K562 (cell line): ENCODE measurements at regions not wholly inside any gene's neighbourhood (a gene's known extent, or its start where the extent isn't known, plus 50 kb on each side); places are given as distances from the start of the nearest gene placed in this dataset.

Experiments
- ATAC-seq: fragments of 200-7000 bp; cut with Tn5 transposase; 3 replicates; pipeline ENCODE4 v1.9.1; 2020; ENCODE audit warnings: moderate library complexity
- BruUV-seq: library from RNA; stranded (reverse); fragments of 400-500 nt; replicated peaks from 2 replicates; lab custom pipeline; 2021; lab: Mats Ljungman, UMichigan
- CTCF ChIA-PET: fragments of 300-600 bp; formaldehyde crosslinking; extraction: SDS; loops from one replicate; lab custom pipeline; 2021; ENCODE audit warnings: low intra/inter-chr PET ratio; lab: Yijun Ruan, JAX
- POLR2A ChIA-PET: fragments of 300-600, 350-650 bp; sonication (Branson Sonifier 250); formaldehyde crosslinking; extraction: SDS; loops from one replicate; lab custom pipeline; 2021; ENCODE audit warnings: antibody characterized with exemption, inconsistent platforms; lab: Yijun Ruan, JAX
- DNase-seq, 4 experiments: peaks; one replicate each; pipeline versions ENCODE4 v3.0.0 to v3.0.0-alpha.2; 2011 to 2018; ENCODE audit warnings: low spot score in 3 of 4, mixed read lengths in 3 of 4; ENCODE audit errors: extremely low read depth in 1 of 4
- FAIRE-seq: peaks from 2 replicates; lab custom pipeline; 2011; peaks lifted over from hg19 to GRCh38; lab: Jason Lieb, UNC
- H2AFZ ChIP-seq: 2 replicates; pipeline ENCODE4 v1.6.0; 2011; ENCODE audit warnings: low read depth, low read length, control low read depth, inconsistent platforms
- H3K27ac ChIP-seq: fragments of 200-600 bp; 3 replicates; pipeline ENCODE4 v1.8.0; 2011; ENCODE audit warnings: low read depth, mild to moderate bottlenecking, control low read depth, inconsistent platforms, low read length, moderate library complexity, mixed read lengths; ENCODE audit errors: extremely low read depth
- H3K27me3 ChIP-seq, 2 experiments: fragments of 300-600 bp in 1 of 2; 2 replicates in 1 of 2; 3 replicates in 1 of 2; pipeline versions ENCODE4 v1.6.0 to v1.8.0; 2011; ENCODE audit warnings: inconsistent platforms in 2 of 2, low read length in 2 of 2, mild to moderate bottlenecking in 1 of 2, mixed read lengths in 1 of 2, moderate library complexity in 1 of 2; ENCODE audit not compliant: control insufficient read depth in 2 of 2, insufficient read depth in 2 of 2
- H3K36me3 ChIP-seq: fragments of 300-600 bp; 3 replicates; pipeline ENCODE4 v1.8.0; 2011; ENCODE audit warnings: mild to moderate bottlenecking, low read length, inconsistent platforms; ENCODE audit not compliant: control insufficient read depth, insufficient read depth
- H3K4me1 ChIP-seq, 2 experiments: fragments of 200-600 bp in 1 of 2; replicated peaks in 1 of 2; 2 replicates in 1 of 2; 3 replicates in 1 of 2; pipeline versions ENCODE4 v1.5.1 to v1.8.0; 2011; ENCODE audit warnings: inconsistent platforms in 2 of 2, low read length in 2 of 2, mild to moderate bottlenecking in 1 of 2, mixed read lengths in 1 of 2, moderate library complexity in 1 of 2; ENCODE audit not compliant: control insufficient read depth in 2 of 2, insufficient read depth in 2 of 2
- H3K4me2 ChIP-seq: 2 replicates; pipeline ENCODE4 v1.6.1; 2011; ENCODE audit warnings: low read length, control low read depth, inconsistent platforms, mixed read lengths; ENCODE audit not compliant: insufficient read depth
- H3K4me3 ChIP-seq: fragments of 200-600 bp; sonication (generic), shearing (Covaris generic); 2 replicates; pipeline ENCODE4 v1.5.1; 2016; ENCODE audit warnings: control low read depth, inconsistent platforms
- H3K79me2 ChIP-seq: fragments of 200-600 bp; 3 replicates; pipeline ENCODE4 v1.8.0; 2011; ENCODE audit warnings: low read length, inconsistent platforms; ENCODE audit not compliant: control insufficient read depth, insufficient read depth
- H3K9ac ChIP-seq, 2 experiments: 2 replicates each; pipeline versions ENCODE4 v1.6.0 to v1.6.1; 2011; ENCODE audit warnings: low read depth in 2 of 2, low read length in 2 of 2, control low read depth in 1 of 2, inconsistent platforms in 1 of 2, mild to moderate bottlenecking in 1 of 2, mixed read lengths in 1 of 2; ENCODE audit not compliant: insufficient read depth in 1 of 2
- H3K9me1 ChIP-seq: one replicate; pipeline ENCODE4 v1.6.0; 2011; ENCODE audit warnings: inconsistent platforms, mild to moderate bottlenecking, low read length, moderate library complexity; ENCODE audit not compliant: control insufficient read depth, insufficient read depth
- H3K9me3 ChIP-seq: replicated peaks from 2 replicates; pipeline ENCODE4 v1.5.1; 2011; ENCODE audit warnings: low read depth, low read length, inconsistent platforms; ENCODE audit not compliant: control insufficient read depth, insufficient read depth
- H4K20me1 ChIP-seq: replicated peaks from 2 replicates; pipeline ENCODE4 v1.6.1; 2011; ENCODE audit warnings: low read length, inconsistent platforms, mixed read lengths; ENCODE audit not compliant: control insufficient read depth, insufficient read depth
- CGGBP1 ChIP-seq: fragments of 250-450 bp; sonication (Bioruptor Pico); IDR thresholded peaks from 2 replicates; pipeline ENCODE4 v1.9.0; 2021; ENCODE audit warnings: mild to moderate bottlenecking
- CHD4 ChIP-seq: fragments of 200-600 bp; sonication (generic); IDR thresholded peaks from 3 replicates; pipeline ENCODE4 v1.6.1; 2012; ENCODE audit warnings: low read depth, mild to moderate bottlenecking, mixed read lengths, low read length, inconsistent platforms; ENCODE audit not compliant: insufficient read depth, insufficient replicate concordance, poor library complexity, severe bottlenecking
- COPS2 ChIP-seq: fragments of 450-650 bp; conservative IDR thresholded peaks from 2 replicates; pipeline ENCODE4 v1.6.1; 2016; ENCODE audit warnings: mild to moderate bottlenecking, moderate library complexity
- CREBBP ChIP-seq: IDR thresholded peaks from one replicate; pipeline ENCODE4 v1.6.1; 2012; ENCODE audit warnings: low read depth, mild to moderate bottlenecking, control low read depth, inconsistent platforms, low read length
- FUS ChIP-seq: fragments of 200-400 bp; formaldehyde crosslinking; optimal IDR thresholded peaks from 2 replicates; pipeline ENCODE3; 2017; ENCODE audit warnings: low read depth, low read length
- HMGN3 ChIP-seq: IDR thresholded peaks from 2 replicates; pipeline ENCODE4 v1.6.1; 2011; ENCODE audit warnings: borderline replicate concordance, low read depth, mild to moderate bottlenecking, mixed read lengths, low read length; ENCODE audit not compliant: insufficient read length; ENCODE audit errors: extremely low read depth
- HNRNPUL1 ChIP-seq: fragments of 200-400 bp; formaldehyde crosslinking; IDR thresholded peaks from 2 replicates; pipeline ENCODE4 v1.6.1; 2017; ENCODE audit warnings: low read length
- KAT7 ChIP-seq: sonication (generic); formaldehyde crosslinking; IDR thresholded peaks from 2 replicates; pipeline ENCODE4 v1.8.0; 2022; ENCODE audit warnings: missing genetic modification reagents, mild to moderate bottlenecking, borderline replicate concordance
- MTA1 ChIP-seq: fragments of 450-650 bp; IDR thresholded peaks from 2 replicates; pipeline ENCODE4 v1.6.1; 2017; ENCODE audit warnings: borderline replicate concordance
- NBN ChIP-seq: fragments of 450-650 bp; IDR thresholded peaks from 2 replicates; pipeline ENCODE4 v1.6.1; 2016; ENCODE audit warnings: low read depth, mild to moderate bottlenecking
- NONO ChIP-seq, 2 experiments: fragments of 200-400 bp in 1 of 2; fragments of 450-650 bp in 1 of 2; formaldehyde crosslinking in 1 of 2; IDR thresholded peaks; 2 replicates each; pipeline ENCODE4 v1.6.1; 2017; ENCODE audit warnings: low read depth in 2 of 2, mild to moderate bottlenecking in 2 of 2, moderate library complexity in 2 of 2, low read length in 1 of 2
- NR1H2 ChIP-seq: sonication (generic); formaldehyde crosslinking; IDR thresholded peaks from 2 replicates; pipeline ENCODE4 v1.4.0; 2020; ENCODE audit warnings: mild to moderate bottlenecking, missing genetic modification reagents
- SMAD2 ChIP-seq: fragments of 150-350 bp; IDR thresholded peaks from 2 replicates; pipeline ENCODE4 v1.6.1; 2014; ENCODE audit warnings: low read depth, mild to moderate bottlenecking, low read length
- SMARCE1 ChIP-seq: fragments of 450-650 bp; IDR thresholded peaks from 2 replicates; pipeline ENCODE4 v1.7.1; 2016; ENCODE audit warnings: mild to moderate bottlenecking
- WHSC1 ChIP-seq: IDR thresholded peaks from one replicate; pipeline ENCODE4 v1.6.1; 2012; ENCODE audit warnings: low read length, control low read depth, inconsistent platforms
- XRCC3 ChIP-seq: fragments of 450-650 bp; IDR thresholded peaks from 2 replicates; pipeline ENCODE4 v1.6.1; 2017; ENCODE audit warnings: mild to moderate bottlenecking, moderate library complexity
- ZEB2 ChIP-seq: fragments of 450-650 bp; IDR thresholded peaks from 2 replicates; pipeline ENCODE4 v1.6.1; 2016
- WGBS: fragments of 100-300 bp; shearing (Covaris generic); methylation state at CpG from one replicate; pipeline ENCODE4 v1.1.6; 2016; ENCODE audit warnings: low coverage, mixed read lengths; ENCODE audit not compliant: insufficient coverage; ENCODE audit errors: missing lambda C conversion rate; 5-methylcytosine and 5-hydroxymethylcytosine counted together
- in situ Hi-C: fragments of 300-500 bp; cut with MboI; formaldehyde crosslinking; loops from 4 replicates; pipeline ENCODE4 v1.15.0; 2018; ENCODE audit warnings: inconsistent platforms, mixed read lengths
- intact Hi-C: fragments of 100-400 bp; cut with micrococcal nuclease; formaldehyde crosslinking; loops from 2 replicates; pipeline ENCODE4 v1.14.2; 2022

GRCh38 chr15:46795685-46796084 lies 921.6 kb upstream of the SEMA6D start:
- Histone ChIP-seq H2AFZ (no peak overlapping the region), H3K9me3 (no peaks in the 10 kb centered on the region), H3K4me2 (no peak overlapping the region), H3K9ac (no peak overlapping the region), H3K9me1 (no peaks in the 10 kb centered on the region), H3K27ac (no peak overlapping the region), H4K20me1 (no peaks in the 10 kb centered on the region), H3K27me3 (no peaks in the 10 kb centered on the region), H3K4me1 (no peaks in the 10 kb centered on the region), H3K4me3 (no peak overlapping the region), H3K36me3 (no peaks in the 10 kb centered on the region), H3K79me2 (no peaks in the 10 kb centered on the region)
- intact Hi-C loops = no loop called here
- BruUV-seq = no TSS peak
- POLR2A ChIA-PET = no interaction called here
- TF ChIP-seq CGGBP1 (CRISPR knock-in tag) (no peak), COPS2 (no peak), ZEB2 (no peak), HMGN3 (no peak), HNRNPUL1 (no peak), NONO (IDR thresholded peaks at IDR 0.05; ENCODE audit: low read depth in 2 of 2, low read length in 1 of 2) (no peak), NBN (no peak), FUS (no peak), SMAD2 (no peak), CREBBP (no peak), XRCC3 (no peak), SMARCE1 (no peak), MTA1 (no peak), KAT7 (CRISPR knock-in tag) (no peak), WHSC1 (no peak), NR1H2 (no peak), CHD4 (no peak)
- no peak for ATAC-seq
- DNase-seq = no peak
- 0% methylated on average over 3 of the region's 3 CpGs for whole genome bisulfite sequencing
- no peak for FAIRE-seq
- CTCF ChIA-PET = no interaction called here
- in situ Hi-C loops = no loop called here
